Panc1 (cell line): ENCODE measurements at regions not wholly inside any gene's neighbourhood (a gene's known extent, or its start where the extent isn't known, plus 50 kb on each side); places are given as distances from the start of the nearest gene placed in this dataset.

ENCODE experiments used
- ATAC-seq: fragments of 200-7000 bp; cut with Tn5 transposase; 2 replicates; pipeline ENCODE4 v1.9.1; 2020; ENCODE audit warnings: mild to moderate bottlenecking, moderate library complexity
- BruUV-seq: library from RNA; stranded (reverse); fragments of 400-500 nt; replicated peaks from 2 replicates; lab custom pipeline; 2021; lab: Mats Ljungman, UMichigan
- CTCF ChIA-PET: fragments of 300-600 bp; sonication (Branson Sonifier 250); formaldehyde crosslinking; loops from one replicate; lab custom pipeline; 2022; ENCODE audit warnings: antibody characterized with exemption; lab: Charles Lee
- POLR2A ChIA-PET: fragments of 300-600 bp; sonication (Branson Sonifier 250); formaldehyde crosslinking; loops from one replicate; lab custom pipeline; 2022; ENCODE audit warnings: antibody characterized with exemption; lab: Charles Lee
- DNase-seq: peaks from one replicate; pipeline ENCODE4 v3.0.0-alpha.2; 2010; ENCODE audit warnings: low read depth, low spot score
- H3K27ac ChIP-seq: 2 replicates; pipeline ENCODE4 v1.5.1; 2011; ENCODE audit warnings: mild to moderate bottlenecking, low read length, inconsistent platforms
- H3K27me3 ChIP-seq: fragments of 200-500 bp; sonication (Bioruptor generic); 2 replicates; pipeline ENCODE4 v1.6.0; 2014; ENCODE audit warnings: low read length, inconsistent platforms; ENCODE audit not compliant: control insufficient read depth, insufficient read depth
- H3K36me3 ChIP-seq: fragments of 200-500 bp; sonication (Bioruptor generic); 2 replicates; pipeline ENCODE4 v1.5.1; 2014; ENCODE audit warnings: inconsistent platforms, mild to moderate bottlenecking, low read length, moderate library complexity; ENCODE audit not compliant: control insufficient read depth, insufficient read depth
- H3K4me1 ChIP-seq: 2 replicates; pipeline ENCODE4 v1.5.1; 2011; ENCODE audit warnings: inconsistent platforms, mild to moderate bottlenecking, low read length, moderate library complexity; ENCODE audit not compliant: control insufficient read depth, insufficient read depth
- H3K4me3 ChIP-seq, 2 experiments: 2 replicates each; pipeline ENCODE4 v1.5.1; 2011 to 2012; ENCODE audit warnings: low read depth in 2 of 2, low read length in 2 of 2, mild to moderate bottlenecking in 2 of 2, inconsistent platforms in 1 of 2, moderate library complexity in 1 of 2
- H3K9me3 ChIP-seq: fragments of 200-500 bp; sonication (Bioruptor generic); 2 replicates; pipeline ENCODE4 v1.5.1; 2014; ENCODE audit warnings: low read depth, mild to moderate bottlenecking, inconsistent platforms, low read length, moderate library complexity; ENCODE audit not compliant: control insufficient read depth, insufficient read depth
- CTCF ChIP-seq: fragments of 450-650 bp; IDR thresholded peaks from 2 replicates; pipeline ENCODE4 v1.5.1; 2017; ENCODE audit warnings: mild to moderate bottlenecking
- POLR2AphosphoS5 ChIP-seq: IDR thresholded peaks from 2 replicates; pipeline ENCODE4 v1.6.1; 2012; ENCODE audit warnings: mild to moderate bottlenecking, low read depth, low read length, moderate library complexity
- REST ChIP-seq, 2 experiments: IDR thresholded peaks; 2 replicates each; pipeline ENCODE4 v1.6.1; 2011 to 2012; ENCODE audit warnings: low read depth in 2 of 2, control low read depth in 1 of 2, low read length in 1 of 2, mild to moderate bottlenecking in 1 of 2, moderate library complexity in 1 of 2; ENCODE audit not compliant: insufficient read depth in 1 of 2
- SIN3A ChIP-seq: IDR thresholded peaks from 2 replicates; pipeline ENCODE4 v1.6.1; 2012; ENCODE audit warnings: low read depth, mild to moderate bottlenecking, low read length, moderate library complexity, borderline replicate concordance; ENCODE audit not compliant: insufficient read depth
- TCF7L2 ChIP-seq: IDR thresholded peaks from 2 replicates; pipeline ENCODE4 v1.6.1; 2011; ENCODE audit warnings: mild to moderate bottlenecking, low read depth, low read length, inconsistent platforms
- in situ Hi-C: cut with HindIII; loops from 2 replicates; pipeline ENCODE4 v1.10.0; 2016; ENCODE audit warnings: low sequenced_read_pairs, low pct_unique_long_range_greater_than_20kb
- intact Hi-C: fragments of 100-400 bp; cut with micrococcal nuclease; formaldehyde crosslinking; loops from one replicate; pipeline ENCODE4 v1.10.0; 2022; ENCODE audit not compliant: unreplicated experiment

DNA sequence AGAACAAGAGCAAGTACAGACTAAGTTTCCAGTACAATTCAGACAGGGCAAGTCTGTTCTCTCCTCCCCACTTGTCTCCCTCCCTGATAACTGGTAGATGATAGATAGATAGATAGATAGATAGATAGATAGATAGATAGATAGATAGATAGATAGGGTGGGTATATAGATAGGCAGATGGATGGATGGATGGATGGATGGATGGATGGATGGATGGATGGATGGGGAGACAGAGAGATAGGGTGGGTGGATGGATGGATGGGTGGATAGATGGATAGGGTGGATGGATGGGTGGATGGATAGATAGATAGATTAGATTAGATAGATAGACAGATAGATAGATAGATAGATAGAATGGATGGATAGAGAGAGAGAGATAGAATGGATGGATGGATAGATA is 152.8 kb upstream of the MKLN1 start:
- no peak for DNase-seq
- no peak for ATAC-seq
- BruUV-seq: no TSS peak
- no peaks in the 10 kb centered on the region for H3K36me3 ChIP-seq
- peaks cover 11% of the 10 kb centered on the region; the same call in 1 of the 2 replicates for H3K4me1 ChIP-seq
- H3K27me3 ChIP-seq: no peaks in the 10 kb centered on the region
- in situ Hi-C loops (no loop called here), intact Hi-C loops (no loop called here)
- no peaks in the 10 kb centered on the region for H3K9me3 ChIP-seq
- TF ChIP-seq SIN3A (no peak), TCF7L2 (no peak), POLR2AphosphoS5 (no peak), CTCF (no peak)
- H3K4me3 ChIP-seq: no peak overlapping the region
- no peak overlapping the region for H3K27ac ChIP-seq
- CTCF ChIA-PET: no interaction called here
- POLR2A ChIA-PET: no interaction called here

GRCh38 chr7:131182446-131183058 is 145.1 kb upstream of the MKLN1 start:
- no peak for DNase-seq
- no TSS peak for BruUV-seq

More at GRCh38 chr7:131182446-131183058, 145.1 kb upstream of the MKLN1 start:
- Histone ChIP-seq H3K9me3 (no peaks in the 10 kb centered on the region), H3K36me3 (no peaks in the 10 kb centered on the region), H3K27me3 (no peaks in the 10 kb centered on the region), H3K27ac (no peak overlapping the region), H3K4me1 (no peaks in the 10 kb centered on the region; the same call in 1 of the 2 replicates), H3K4me3 (no peak overlapping the region)
- no peak for ATAC-seq
- ChIA-PET CTCF (no interaction called here), POLR2A (no interaction called here)
- TF ChIP-seq TCF7L2 (no peak), REST (IDR thresholded peaks at IDR 0.05; ENCODE audit: insufficient read depth in 1 of 2, low read depth in 2 of 2, low read length in 1 of 2) (no peak), CTCF (no peak), POLR2AphosphoS5 (no peak), SIN3A (no peak)
- intact Hi-C loops (no loop called here), in situ Hi-C loops (no loop called here)
